ENCODE measurements at regions not wholly inside any gene's neighbourhood (a gene's known extent, or its start where the extent isn't known, plus 50 kb on each side); places are given as distances from the start of the nearest gene placed in this dataset.

- TF ChIP-seq CTCF (IDR thresholded peaks at IDR 0.05) (no peak), POLR2A (IDR thresholded peaks at IDR 0.05) (no peak)
These were observed 213.4 kb upstream of the JADE1 start for GRCh38 chr4:128596115-128596514.

All from heart left ventricle (tissue), 13 donors.